GM19035 (cell line): ENCODE measurements at regions not wholly inside any gene's neighbourhood (a gene's known extent, or its start where the extent isn't known, plus 50 kb on each side); places are given as distances from the start of the nearest gene placed in this dataset.
"Not testable (repeated sequence)": the region's sequence is repeated elsewhere in the genome, so short reads cannot be mapped to it uniquely, and the experiment has no call there.

Experiments used
- ATAC-seq: cut with Tn5 transposase; IDR thresholded peaks from one replicate; pipeline ENCODE4 v1.9.1; 2021; ENCODE audit not compliant: unreplicated experiment

DNA sequence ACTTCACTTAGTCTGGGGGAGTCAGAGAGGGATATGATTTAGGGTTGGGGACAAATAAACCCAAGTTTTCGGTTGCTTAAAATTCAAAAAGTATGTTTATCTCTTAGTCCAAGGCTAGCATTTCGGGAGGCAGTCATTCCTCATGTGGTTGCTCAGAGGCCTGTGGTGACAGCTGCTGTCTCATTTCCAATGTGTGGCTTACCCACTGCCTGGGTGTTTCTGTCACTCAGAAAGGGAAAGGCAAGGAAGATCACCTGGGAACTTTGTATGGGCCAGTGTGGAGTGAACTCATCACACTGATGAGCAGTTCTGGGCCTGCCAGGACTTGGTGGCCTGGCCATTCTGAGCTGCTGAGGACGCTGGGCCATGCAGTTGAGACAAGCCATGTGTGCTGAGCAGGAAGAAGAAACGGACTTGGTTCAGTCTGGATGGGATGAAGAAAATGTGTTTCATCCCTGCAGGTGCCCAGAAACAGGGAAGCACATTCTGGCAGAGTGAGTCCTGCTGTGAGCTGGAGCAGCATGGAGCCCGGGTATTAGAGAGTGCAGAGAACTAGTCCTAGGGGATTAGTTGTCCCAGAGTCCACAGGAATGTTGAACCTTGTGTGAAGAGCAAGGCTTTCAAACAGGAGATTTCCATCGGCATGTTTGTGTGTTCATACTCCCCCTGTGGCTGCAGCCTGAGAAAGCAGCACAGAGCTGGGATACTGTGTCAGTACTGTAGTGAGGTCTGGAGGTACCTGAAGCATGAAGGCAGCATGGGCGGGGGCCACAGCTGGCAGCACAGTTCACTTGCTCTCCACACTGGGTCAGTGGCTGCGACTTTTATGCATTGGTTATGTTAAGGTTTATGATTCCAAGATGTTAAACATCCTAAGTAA, 211.1 kb upstream of the IGFBP3 start:
- ATAC-seq: no peak

- no peak for ATAC-seq
These were observed 208.8 kb upstream of the IGFBP3 start for GRCh38 chr7:46129831-46130230.

DNA sequence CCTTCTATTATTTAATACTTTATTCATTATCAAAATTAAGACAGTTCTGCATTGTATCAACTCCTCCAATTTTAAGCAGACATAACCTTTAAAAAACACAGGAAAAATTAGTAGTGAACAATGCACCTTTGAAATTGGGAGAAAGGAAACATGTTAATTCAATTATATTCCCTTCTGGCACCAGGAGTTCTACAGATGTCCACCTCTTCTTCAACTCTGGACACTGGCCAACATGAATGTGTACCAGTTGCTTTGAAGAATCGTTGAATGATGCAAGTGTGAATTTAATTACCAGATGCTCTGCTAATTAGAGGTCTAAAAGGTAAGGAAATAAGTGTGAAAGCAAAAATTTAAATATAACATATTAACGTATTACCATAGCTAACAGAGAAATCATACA, 206.7 kb upstream of the IGFBP3 start:
- no peak for ATAC-seq

DNA sequence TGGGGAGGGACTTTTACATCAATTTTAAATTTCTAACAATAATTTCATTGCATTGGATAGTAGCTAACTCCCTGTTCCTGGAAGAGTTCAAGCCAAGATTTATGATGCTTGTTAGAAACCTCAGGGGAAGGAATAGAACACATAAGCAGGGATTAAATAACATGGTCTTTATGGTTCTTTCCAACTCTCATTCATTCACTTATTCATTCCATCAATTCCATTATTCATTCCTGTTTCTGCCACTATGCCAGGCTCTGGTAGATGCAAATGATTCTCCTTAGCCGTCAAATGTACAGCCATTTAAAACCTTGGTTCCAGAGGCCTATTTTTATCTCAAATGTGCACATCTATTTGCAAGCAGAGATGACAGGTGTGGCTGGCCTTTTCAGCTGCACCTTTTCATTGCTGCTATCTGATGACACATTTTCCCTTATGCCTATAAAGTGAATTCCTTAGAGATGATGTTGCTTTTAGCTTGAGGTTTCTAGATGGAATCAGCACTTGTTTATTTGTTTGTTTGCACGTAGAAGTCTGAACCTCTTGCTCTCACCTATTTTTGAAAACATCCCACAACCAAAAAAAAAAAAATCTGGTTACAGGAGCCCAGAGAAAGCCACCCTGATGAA, 205.7 kb upstream of the IGFBP3 start:
- ATAC-seq: no peak

DNA sequence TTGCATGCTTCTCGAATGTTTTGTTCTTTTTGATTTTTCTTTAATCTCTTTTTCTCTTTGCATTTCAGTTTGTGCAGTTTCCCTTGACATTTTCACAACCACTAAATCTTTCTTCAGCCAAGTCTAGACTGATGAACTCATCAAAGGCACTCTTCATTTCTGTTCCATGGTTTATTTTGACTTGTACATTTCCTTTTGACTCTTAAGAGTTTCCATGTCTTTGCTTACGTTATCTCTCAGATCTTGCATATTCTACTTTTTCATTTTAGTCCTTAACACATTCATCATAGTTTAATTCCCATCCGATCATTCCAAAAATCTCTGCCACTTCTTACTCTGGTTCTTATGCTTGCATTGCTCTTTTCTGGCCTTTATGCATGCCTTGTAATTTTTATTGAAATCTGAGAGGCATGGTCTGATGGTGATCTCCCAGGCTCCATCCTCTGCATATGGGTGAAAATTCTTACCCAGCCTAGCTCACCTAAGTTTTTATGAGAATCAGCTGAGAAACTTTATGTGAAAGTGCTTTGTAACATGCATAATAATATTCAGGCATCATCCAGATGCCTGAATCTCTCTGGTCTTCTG, 202.8 kb upstream of the IGFBP3 start:
- no peak for ATAC-seq

GRCh38 chr7:46115410-46115809, 194.3 kb upstream of the IGFBP3 start:
- ATAC-seq: no peak

DNA sequence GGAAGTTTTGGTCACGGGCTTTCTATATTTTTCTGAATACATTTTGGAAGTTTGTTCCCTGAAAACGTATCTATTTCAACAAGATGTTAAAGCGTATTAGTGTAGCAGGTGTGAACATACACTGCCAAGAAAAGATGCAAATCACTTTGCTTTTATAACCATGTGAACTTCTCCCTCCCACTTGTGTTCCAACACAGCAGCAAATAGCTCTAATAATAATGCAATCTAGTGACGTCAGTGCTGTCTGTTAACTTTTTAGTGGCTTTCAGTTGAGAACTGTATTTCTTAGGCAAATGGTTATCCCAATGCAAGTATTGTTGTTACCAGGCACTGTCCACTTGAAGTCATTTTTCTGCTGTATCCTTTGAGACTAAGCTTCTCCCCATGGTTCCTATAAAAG, 188.4 kb upstream of the IGFBP3 start:
- ATAC-seq: no peak

DNA sequence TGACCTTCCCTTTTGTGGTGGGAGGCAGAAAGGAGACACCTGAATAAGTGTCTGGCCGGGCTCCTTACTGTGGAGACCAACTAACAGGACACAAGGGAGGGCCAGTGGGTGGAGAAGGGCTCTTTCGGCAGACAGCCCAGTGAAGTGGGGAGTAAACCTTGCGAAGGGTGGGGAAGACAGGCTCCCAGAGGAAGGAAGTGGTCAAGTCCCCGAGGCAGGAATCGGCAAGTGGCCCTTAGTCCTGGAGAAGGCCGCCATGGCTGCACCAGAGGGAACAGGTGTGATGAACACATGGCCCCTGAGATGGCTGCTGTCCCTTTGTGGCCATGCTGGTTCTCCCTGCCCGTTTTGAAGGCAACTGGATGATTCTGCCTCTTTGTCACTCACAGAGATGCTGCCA, 187.2 kb upstream of the IGFBP3 start:
- no peak for ATAC-seq

DNA sequence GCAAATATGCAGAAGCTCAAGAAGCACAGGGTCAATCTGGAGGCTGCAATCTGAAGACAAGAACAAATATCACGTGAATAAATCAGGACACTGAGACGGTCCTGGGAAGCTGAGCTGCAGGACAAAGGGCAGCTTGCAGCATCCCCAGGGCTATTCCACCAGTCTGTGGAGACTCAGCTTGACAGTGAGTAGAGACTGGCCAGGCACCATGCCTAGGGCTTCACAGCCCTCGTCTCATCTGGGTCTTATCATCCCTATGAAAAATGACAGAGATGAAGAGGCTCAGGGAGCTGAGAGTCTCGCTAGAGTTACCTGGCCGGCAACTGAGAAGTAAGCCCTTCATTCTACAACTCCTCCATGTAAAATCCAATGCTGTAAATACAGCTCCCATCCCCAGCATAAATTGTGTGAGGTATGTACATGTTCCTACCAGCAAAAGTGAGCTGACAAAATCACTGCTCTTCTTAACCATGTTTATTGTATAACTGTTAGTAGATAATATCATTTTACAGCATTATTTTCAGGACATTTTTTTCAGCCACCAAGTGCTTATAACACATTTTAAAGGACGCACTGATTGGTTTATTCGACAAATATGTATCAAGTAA, 186.6 kb upstream of the IGFBP3 start:
- ATAC-seq: no peak

DNA sequence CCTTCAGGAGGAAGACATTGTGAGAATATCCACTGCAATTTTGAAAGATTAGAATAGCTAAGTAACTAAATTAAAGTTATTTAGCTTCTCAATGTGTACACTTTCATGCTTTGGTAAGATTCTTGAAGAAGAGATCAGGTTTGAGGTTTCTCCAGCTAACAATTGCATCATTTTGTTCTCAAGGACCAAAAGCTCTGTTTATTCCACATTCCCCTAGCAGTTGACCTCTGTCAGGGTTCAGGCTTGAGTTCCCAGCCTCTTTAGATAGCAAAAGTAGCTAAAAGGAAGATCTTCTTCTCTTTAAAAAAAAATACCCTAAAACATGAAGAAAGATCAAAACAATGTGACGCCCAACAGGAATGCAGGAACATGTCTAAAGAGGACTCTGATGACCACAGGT, 179.4 kb upstream of the IGFBP3 start:
- ATAC-seq: no peak

- ATAC-seq: no peak
These were observed 178.0 kb upstream of the IGFBP3 start for GRCh38 chr7:46099076-46099475.

- ATAC-seq: no peak
These were observed 170.0 kb upstream of the IGFBP3 start for GRCh38 chr7:46091071-46091470.

- ATAC-seq: no peak
These were observed 168.2 kb upstream of the IGFBP3 start for GRCh38 chr7:46089281-46089680.

GRCh38 chr7:46088486-46088885, 167.4 kb upstream of the IGFBP3 start:
- ATAC-seq: not testable (repeated sequence)

GRCh38 chr7:46080595-46081159, 159.6 kb upstream of the IGFBP3 start:
- ATAC-seq: no peak

GRCh38 chr7:46079421-46079820, 158.3 kb upstream of the IGFBP3 start:
- ATAC-seq: no peak

GRCh38 chr7:46076527-46076926, 155.5 kb upstream of the IGFBP3 start:
- ATAC-seq: no peak

DNA sequence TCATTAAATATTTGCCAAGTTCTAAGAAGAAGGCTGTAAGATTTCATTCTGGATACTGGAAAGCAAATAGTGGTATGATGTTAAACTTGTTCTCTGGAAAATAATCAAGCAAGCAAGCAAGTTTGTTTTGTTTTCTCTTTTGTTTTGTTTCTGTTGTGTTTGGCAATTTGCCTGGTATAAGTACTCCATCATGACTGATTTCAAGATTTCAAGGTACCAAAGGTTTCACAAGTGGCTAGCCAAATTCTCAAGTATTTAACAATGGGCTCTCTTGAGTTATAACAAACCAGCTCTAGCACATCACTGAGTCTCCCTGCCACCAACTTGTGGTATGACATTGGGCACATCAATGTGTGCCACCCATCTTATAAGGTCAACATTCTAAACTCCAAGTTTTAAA, 151.7 kb upstream of the IGFBP3 start:
- no peak for ATAC-seq

GRCh38 chr7:46071601-46072000, 150.5 kb upstream of the IGFBP3 start:
- ATAC-seq: no peak

GRCh38 chr7:46071076-46071475, 150.0 kb upstream of the IGFBP3 start:
- ATAC-seq: no peak

DNA sequence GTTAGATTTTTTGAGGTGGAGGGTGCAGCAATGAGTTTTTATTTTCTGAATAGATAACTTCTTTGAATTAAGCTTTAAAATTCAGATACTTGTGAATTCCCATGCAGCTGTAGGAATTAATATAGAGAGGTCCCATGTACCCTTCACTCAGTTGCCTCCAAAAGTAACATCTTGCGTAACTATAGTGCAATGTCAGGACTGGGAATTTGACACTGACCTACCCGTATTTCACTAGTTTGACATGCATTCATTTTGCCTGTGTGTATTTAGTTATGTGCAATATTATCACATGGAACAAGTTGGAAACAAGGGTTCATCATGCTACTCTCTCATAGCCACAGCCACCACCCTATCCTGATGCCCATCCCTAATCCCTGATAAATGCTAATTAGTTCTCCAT, 147.1 kb upstream of the IGFBP3 start:
- ATAC-seq: no peak
